Keratinocyte (primary cell): ENCODE measurements at regions not wholly inside any gene's neighbourhood (a gene's known extent, or its start where the extent isn't known, plus 50 kb on each side); places are given as distances from the start of the nearest gene placed in this dataset.
"Not testable (repeated sequence)": the region's sequence is repeated elsewhere in the genome, so short reads cannot be mapped to it uniquely, and the experiment has no call there.

Experiments used
- DNase-seq: peaks from one replicate; pipeline ENCODE4 v3.0.0-alpha.2; 2011; ENCODE audit warnings: low read depth, missing footprints, low spot score
- FAIRE-seq: peaks from 2 replicates; lab custom pipeline; 2011; peaks lifted over from hg19 to GRCh38; lab: Jason Lieb, UNC
- H2AFZ ChIP-seq: 2 replicates; pipeline ENCODE4 v1.6.0; 2012; ENCODE audit warnings: low read length, control low read depth, inconsistent platforms; ENCODE audit not compliant: control insufficient read depth
- H3K27ac ChIP-seq: 2 replicates; pipeline ENCODE4 v1.5.1; 2011; ENCODE audit warnings: low read length; ENCODE audit not compliant: control insufficient read depth, insufficient read depth
- H3K27me3 ChIP-seq: 3 replicates; pipeline ENCODE4 v1.6.0; 2011; ENCODE audit warnings: low read length; ENCODE audit not compliant: control insufficient read depth, insufficient read depth; ENCODE audit errors: extremely low read depth
- H3K36me3 ChIP-seq, 2 experiments: 2 replicates in 1 of 2; 3 replicates in 1 of 2; pipeline ENCODE4 v1.5.1; 2011; ENCODE audit warnings: low read length in 2 of 2, mild to moderate bottlenecking in 1 of 2; ENCODE audit not compliant: control insufficient read depth in 2 of 2, insufficient read depth in 2 of 2; ENCODE audit errors: extremely low read depth in 1 of 2
- H3K4me1 ChIP-seq: 3 replicates; pipeline ENCODE4 v1.5.1; 2011; ENCODE audit warnings: low read length; ENCODE audit not compliant: control insufficient read depth, insufficient read depth; ENCODE audit errors: extremely low read depth
- H3K4me2 ChIP-seq: 3 replicates; pipeline ENCODE4 v1.6.0; 2011; ENCODE audit warnings: low read depth, low read length; ENCODE audit not compliant: control insufficient read depth, insufficient read depth; ENCODE audit errors: extremely low read depth
- H3K4me3 ChIP-seq, 3 experiments: fragments of 200-600 bp in 1 of 3; sonication (generic) in 1 of 3; 2 replicates in 2 of 3; 3 replicates in 1 of 3; pipeline ENCODE4 v1.5.1; 2011 to 2016; ENCODE audit warnings: low read length in 3 of 3, mild to moderate bottlenecking in 3 of 3, control low read depth in 2 of 3, inconsistent platforms in 1 of 3, low read depth in 1 of 3, mixed read lengths in 1 of 3, mixed run types in 1 of 3, moderate library complexity in 1 of 3; ENCODE audit not compliant: control insufficient read depth in 2 of 3, insufficient read depth in 2 of 3; ENCODE audit errors: extremely low read depth in 1 of 3
- H3K79me2 ChIP-seq: 2 replicates; pipeline ENCODE4 v1.6.0; 2012; ENCODE audit warnings: low read length; ENCODE audit not compliant: control insufficient read depth, insufficient read depth
- H3K9ac ChIP-seq: 3 replicates; pipeline ENCODE4 v1.6.0; 2011; ENCODE audit warnings: low read length; ENCODE audit not compliant: control insufficient read depth, insufficient read depth; ENCODE audit errors: extremely low read depth
- H3K9me1 ChIP-seq: 3 replicates; pipeline ENCODE4 v1.6.0; 2011; ENCODE audit warnings: low read length; ENCODE audit not compliant: control insufficient read depth, insufficient read depth; ENCODE audit errors: extremely low read depth
- H3K9me3 ChIP-seq: 2 replicates; pipeline ENCODE4 v1.5.1; 2012; ENCODE audit warnings: low read depth, low read length; ENCODE audit not compliant: control insufficient read depth
- H4K20me1 ChIP-seq: 3 replicates; pipeline ENCODE4 v1.6.0; 2011; ENCODE audit warnings: low read length; ENCODE audit not compliant: control insufficient read depth, insufficient read depth; ENCODE audit errors: extremely low read depth
- EZH2 ChIP-seq: IDR thresholded peaks from one replicate; pipeline ENCODE4 v1.6.1; 2012; ENCODE audit warnings: inconsistent platforms, mild to moderate bottlenecking, low read length, moderate library complexity
- dilution Hi-C: fragments of 300-500 bp; cut with MboI; formaldehyde crosslinking; loops from one replicate; pipeline ENCODE4 v1.7.0; 2020; ENCODE audit warnings: low sequenced_read_pairs; ENCODE audit not compliant: extremely low pct_ligation_motif_present
- TF ChIP-seq, protein P1 (sequence below), 3 experiments: IDR thresholded peaks in 1 of 3; conservative IDR thresholded peaks in 1 of 3; optimal IDR thresholded peaks in 1 of 3; 2 replicates in 2 of 3; 3 replicates in 1 of 3; pipeline versions ENCODE3 to v1.5.1; 2011; ENCODE audit warnings: low read length in 3 of 3, mild to moderate bottlenecking in 3 of 3, moderate library complexity in 2 of 3, control low read depth in 1 of 3, inconsistent platforms in 1 of 3; ENCODE audit not compliant: insufficient read depth in 2 of 3; ENCODE audit errors: extremely low read depth in 1 of 3

DNA sequence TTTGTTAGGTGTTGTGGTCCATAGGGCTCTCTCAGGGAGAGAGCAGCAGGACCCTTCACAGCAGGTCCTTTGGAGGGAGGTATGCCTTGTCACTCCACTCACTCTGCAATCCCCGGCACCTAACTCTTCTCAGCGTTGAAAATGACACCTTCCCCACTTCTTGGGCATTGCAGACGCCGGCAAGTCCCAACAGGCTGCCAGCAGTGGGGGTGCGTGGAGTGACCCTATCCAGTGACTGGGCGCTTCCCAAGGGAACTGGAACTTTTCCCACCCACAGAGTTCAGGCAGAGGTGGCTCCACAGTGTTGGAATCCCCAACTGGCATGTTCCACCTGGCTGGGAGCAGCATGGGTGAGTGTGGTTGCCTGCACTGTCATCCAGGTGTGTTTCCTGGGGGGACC lies 705.1 kb upstream of the FRG1 start:
- Histone ChIP-seq H2AFZ (no peak overlapping the region), H3K27ac (no peak overlapping the region), H3K79me2 (no peaks in the 10 kb centered on the region), H3K27me3 (no peaks in the 10 kb centered on the region), H3K9ac (no peak overlapping the region), H3K9me1 (no peaks in the 10 kb centered on the region), H3K4me2 (no peak overlapping the region), H3K36me3 (no peaks in the 10 kb centered on the region), H3K4me3 (no peak overlapping the region), H3K9me3 (peaks cover 3% of the 10 kb centered on the region), H3K4me1 (no peaks in the 10 kb centered on the region), H4K20me1 (no peaks in the 10 kb centered on the region)
- dilution Hi-C loops, result no loop called here
- TF ChIP-seq, protein P1, sequence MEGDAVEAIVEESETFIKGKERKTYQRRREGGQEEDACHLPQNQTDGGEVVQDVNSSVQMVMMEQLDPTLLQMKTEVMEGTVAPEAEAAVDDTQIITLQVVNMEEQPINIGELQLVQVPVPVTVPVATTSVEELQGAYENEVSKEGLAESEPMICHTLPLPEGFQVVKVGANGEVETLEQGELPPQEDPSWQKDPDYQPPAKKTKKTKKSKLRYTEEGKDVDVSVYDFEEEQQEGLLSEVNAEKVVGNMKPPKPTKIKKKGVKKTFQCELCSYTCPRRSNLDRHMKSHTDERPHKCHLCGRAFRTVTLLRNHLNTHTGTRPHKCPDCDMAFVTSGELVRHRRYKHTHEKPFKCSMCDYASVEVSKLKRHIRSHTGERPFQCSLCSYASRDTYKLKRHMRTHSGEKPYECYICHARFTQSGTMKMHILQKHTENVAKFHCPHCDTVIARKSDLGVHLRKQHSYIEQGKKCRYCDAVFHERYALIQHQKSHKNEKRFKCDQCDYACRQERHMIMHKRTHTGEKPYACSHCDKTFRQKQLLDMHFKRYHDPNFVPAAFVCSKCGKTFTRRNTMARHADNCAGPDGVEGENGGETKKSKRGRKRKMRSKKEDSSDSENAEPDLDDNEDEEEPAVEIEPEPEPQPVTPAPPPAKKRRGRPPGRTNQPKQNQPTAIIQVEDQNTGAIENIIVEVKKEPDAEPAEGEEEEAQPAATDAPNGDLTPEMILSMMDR (optimal IDR thresholded peaks at IDR 0.05 in 1 of 3, IDR thresholded peaks at IDR 0.05 in 1 of 3, conservative IDR thresholded peaks at IDR 0.05 in 1 of 3; ENCODE audit: extremely low read depth in 1 of 3, insufficient read depth in 2 of 3, low read length in 3 of 3), result no peak
- no peak for TF ChIP-seq EZH2
- FAIRE-seq, result no peak
- no peak for DNase-seq

DNA sequence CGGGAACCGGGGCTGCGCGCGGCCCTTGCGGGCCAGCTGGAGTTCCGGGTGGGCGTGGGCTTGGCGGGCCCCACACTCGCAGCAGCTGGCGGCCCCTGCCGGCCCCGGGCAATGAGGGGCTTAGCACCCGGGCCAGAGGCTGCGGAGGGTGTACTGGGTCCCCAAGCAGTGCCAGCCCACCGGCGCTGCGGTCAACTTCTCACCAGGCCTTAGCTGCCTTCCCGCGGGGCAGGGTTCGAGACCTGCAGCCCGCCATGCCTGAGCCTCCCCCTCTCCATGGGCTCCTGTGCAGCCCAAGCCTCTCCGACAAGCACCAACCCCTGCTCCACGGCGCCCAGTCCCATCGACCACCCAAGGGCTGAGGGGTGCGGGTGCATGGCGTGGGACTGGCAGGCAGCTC lies 704.4 kb upstream of the FRG1 start:
- H3K4me3 ChIP-seq, H3K9ac ChIP-seq, H3K4me2 ChIP-seq, DNase-seq, H2AFZ ChIP-seq, H3K27me3 ChIP-seq, H3K79me2 ChIP-seq, H4K20me1 ChIP-seq, H3K9me3 ChIP-seq, H3K27ac ChIP-seq, dilution Hi-C loops, H3K36me3 ChIP-seq, H3K9me1 ChIP-seq, FAIRE-seq, H3K4me1 ChIP-seq: not testable (repeated sequence)

DNA sequence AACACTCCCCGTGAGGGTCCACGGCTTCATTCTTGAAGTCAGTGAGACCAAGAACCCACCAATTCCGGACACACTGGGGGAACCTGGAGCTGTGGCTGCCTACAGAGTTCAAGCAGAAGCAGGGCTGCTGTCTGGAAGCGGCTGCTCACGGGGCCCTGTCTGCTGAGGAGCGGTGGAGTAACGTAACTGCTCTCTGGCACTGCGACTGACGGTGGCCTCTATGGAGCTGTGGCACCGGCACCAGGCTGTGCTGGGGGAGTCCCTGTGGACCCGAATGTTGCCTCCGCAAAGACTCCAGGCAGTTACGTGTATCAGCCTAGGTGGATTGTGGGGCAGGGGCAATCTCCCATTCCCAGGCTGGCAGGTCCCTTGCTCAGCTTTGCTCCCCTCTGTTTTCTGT lies 703.3 kb upstream of the FRG1 start:
- Histone ChIP-seq H4K20me1 (no peaks in the 10 kb centered on the region), H3K9ac (no peak overlapping the region), H3K79me2 (no peaks in the 10 kb centered on the region), H3K4me3 (no peak overlapping the region), H3K4me1 (no peaks in the 10 kb centered on the region), H2AFZ (no peak overlapping the region), H3K36me3 (no peaks in the 10 kb centered on the region), H3K4me2 (no peak overlapping the region), H3K27ac (no peak overlapping the region), H3K27me3 (no peaks in the 10 kb centered on the region), H3K9me1 (no peaks in the 10 kb centered on the region), H3K9me3 (peaks cover 3% of the 10 kb centered on the region)
- FAIRE-seq (no peak), DNase-seq (no peak)
- dilution Hi-C loops, result no loop called here
- no peak for TF ChIP-seq EZH2
- TF ChIP-seq, protein P1 (optimal IDR thresholded peaks at IDR 0.05 in 1 of 3, IDR thresholded peaks at IDR 0.05 in 1 of 3, conservative IDR thresholded peaks at IDR 0.05 in 1 of 3; ENCODE audit: extremely low read depth in 1 of 3, insufficient read depth in 2 of 3, low read length in 3 of 3), result no peak
